Heart right ventricle (tissue), 16 donors: ENCODE measurements at regions not wholly inside any gene's neighbourhood (a gene's known extent, or its start where the extent isn't known, plus 50 kb on each side); places are given as distances from the start of the nearest gene placed in this dataset.

Experiments
- ATAC-seq, 8 donors: fragments of 200-7000 bp; cut with Tn5 transposase; one replicate each; pipeline ENCODE4 v1.9.1; 2020; ENCODE audit warnings: mild to moderate bottlenecking in 8 of 8, moderate library complexity in 8 of 8, moderate number of reproducible peaks in 1 of 8
- DNase-seq, 2 donors: peaks; one replicate each; pipeline ENCODE4 v3.0.0-alpha.2; 2020
- H3K27ac ChIP-seq, 10 donors: fragments of 200-600 bp; sonication (generic) in 2 of 10; one replicate each; pipeline versions ENCODE4 v1.5.0 to v1.8.0; 2020 to 2022; ENCODE audit warnings: mild to moderate bottlenecking in 3 of 10
- H3K27me3 ChIP-seq, 7 donors: fragments of 200-600 bp; one replicate each; pipeline ENCODE4 v1.8.0; 2021 to 2022; ENCODE audit warnings: mild to moderate bottlenecking in 2 of 7
- H3K36me3 ChIP-seq, 9 donors: fragments of 200-600 bp; sonication (generic) in 1 of 9; one replicate each; pipeline versions ENCODE4 v1.5.0 to v1.8.0; 2020 to 2022; ENCODE audit warnings: mild to moderate bottlenecking in 2 of 9
- H3K4me1 ChIP-seq, 9 donors: fragments of 200-600 bp; sonication (generic) in 1 of 9; one replicate each; pipeline versions ENCODE4 v1.5.0 to v1.8.0; 2020 to 2022; ENCODE audit warnings: mild to moderate bottlenecking in 4 of 9
- H3K4me3 ChIP-seq, 10 donors: fragments of 200-600 bp; sonication (generic) in 2 of 10; one replicate each; pipeline versions ENCODE4 v1.5.0 to v1.8.0; 2020 to 2022; ENCODE audit warnings: mild to moderate bottlenecking in 7 of 10, moderate library complexity in 2 of 10
- H3K9me3 ChIP-seq, 11 donors: fragments of 200-600 bp in 10 of 11; sonication (generic) in 2 of 11; one replicate each; pipeline versions ENCODE4 v1.5.0 to v1.8.0; 2013 to 2022; ENCODE audit warnings: mild to moderate bottlenecking in 2 of 11, control low read depth in 1 of 11, moderate library complexity in 1 of 11
- CTCF ChIP-seq, 9 donors: fragments of 200-600 bp; sonication (generic) in 2 of 9; IDR thresholded peaks; one replicate each; pipeline versions ENCODE4 v1.5.0 to v1.8.0; 2021 to 2022; ENCODE audit warnings: antibody characterized with exemption in 9 of 9, mild to moderate bottlenecking in 5 of 9, moderate library complexity in 1 of 9
- WGBS, 2 donors: extraction: QIAGEN DNeasy Blood & Tissue Kit; methylation state at CpG; one replicate each; pipeline ENCODE4 v1.1.7; 2013; ENCODE audit warnings: inconsistent platforms in 1 of 2; 5-methylcytosine and 5-hydroxymethylcytosine counted together
- intact Hi-C, 10 donors: fragments of 100-400 bp; cut with DNase I; formaldehyde crosslinking; loops; one replicate each; pipeline versions ENCODE4 v1.11.1 to v1.14.2; 2022
- donor health status: Arrhythmogenic right ventricular cardiomyopathy.
- donor health status: ischemic (EF 13 %, LVEDD 7.1; RV severe dilation, severe dysfunction).
- donor health status: healthy with polysubstance abuse.
- donor health status: DM: no; HTN: yes; CAD: no.
- donor health status: DM: no; HTN: no; CAD: no.
- donor health status: ischemic (EF 25% LVEDD 6.9; RV normal size, moderate dysfunction).
- donor health status: ischemic (EF 25% LVEDD 5.7; RV mildly dilated, moderate dysfunction).
- donor health status: healthy.
- donor health status: DM: yes; HTN: yes; CAD: no.
- donor health status: Ischemic cardiomyopathy.
- donor health status: ischemic (EF 35%, LVEDD 5.7; RV mildly dilated, moderate dysfunction).
- donor health status: nonischemic (EF 11% LVEDD 7.7; RV severe dilation, severe dysfunction).
- donor health status: DM: yes; HTN: yes; CAD: no.
- donor health status: PGD.
- donor health status: ischemic (EF 29% LVEDD 5.4; RV normal size, mild dysfunction).
- donor health status: nonischemic (EF 23%, LVEDD 6.1; RV moderate dilation, normal function).

DNA sequence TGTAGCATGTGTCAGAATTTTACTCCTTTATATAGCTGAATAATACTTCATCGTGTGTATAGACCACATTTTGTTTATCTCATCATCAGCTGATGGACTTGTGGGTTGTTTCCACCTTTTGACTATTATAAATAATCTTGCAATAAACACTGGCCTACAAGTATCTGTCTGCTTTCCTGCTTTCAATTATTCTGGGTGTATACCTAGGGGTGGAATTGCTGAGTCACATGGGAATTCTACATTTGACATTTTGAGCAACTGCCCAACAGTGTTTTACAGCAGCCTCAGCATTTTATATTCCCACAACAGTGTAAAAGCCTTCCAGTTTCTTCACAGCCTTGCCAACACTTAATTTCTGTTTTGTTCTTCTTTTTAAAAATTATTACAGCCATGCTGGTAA is 200.3 kb upstream of the PRSS1 start:
- no peaks in the 10 kb centered on the region for H3K9me3 ChIP-seq

DNA sequence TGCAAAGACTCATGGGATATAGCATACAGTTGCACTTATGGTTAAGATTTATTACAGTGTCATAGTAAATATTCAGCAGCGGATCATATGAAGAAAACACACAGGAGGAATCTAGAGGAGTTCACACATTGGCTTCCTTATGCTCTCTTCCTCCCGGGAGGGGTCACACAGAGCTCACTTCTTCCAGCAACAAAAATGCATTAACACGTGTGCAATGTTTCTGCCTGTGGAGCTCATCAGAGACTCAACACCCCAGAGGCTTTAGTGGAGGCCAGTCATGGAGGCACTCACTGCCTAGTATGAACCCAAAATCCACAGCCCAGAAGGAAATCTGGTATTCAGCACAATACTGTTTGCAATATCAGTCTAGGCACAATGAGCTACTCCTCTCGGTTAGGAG is 202.8 kb upstream of the PRSS1 start:
- WGBS, 2 donors: 70 to 72% methylated on average over 4 of the region's 4 CpGs
- Histone ChIP-seq H3K36me3 (no peaks in the 10 kb centered on the region), H3K27me3 (peaks cover 0 to 4% (median 0%) of the 10 kb centered on the region in 7 donors), H3K4me3 (no peak overlapping the region), H3K27ac (no peak overlapping the region), H3K4me1 (no peaks in the 10 kb centered on the region), H3K9me3 (no peaks in the 10 kb centered on the region)
- no peak for TF ChIP-seq CTCF (IDR thresholded peaks at IDR 0.05)
- ATAC-seq (no peak), DNase-seq (no peak)
- intact Hi-C loops: no loop called here

More for the DNA sequence above, 200.3 kb upstream of the PRSS1 start:
- DNase-seq (no peak), ATAC-seq (no peak)
- WGBS, 2 donors: 51 to 81% methylated on average over 1 of the region's 1 CpG
- peaks cover 0 to 4% (median 0%) of the 10 kb centered on the region in 7 donors for H3K27me3 ChIP-seq
- H3K4me1 ChIP-seq: peaks cover 0 to under 1% (median 0%) of the 10 kb centered on the region in 9 donors
- H3K27ac ChIP-seq: no peak overlapping the region
- H3K36me3 ChIP-seq: no peaks in the 10 kb centered on the region
- no peak overlapping the region for H3K4me3 ChIP-seq
- TF ChIP-seq CTCF (IDR thresholded peaks at IDR 0.05): no peak
- intact Hi-C loops: no loop called here

GRCh38 chr7:142542942-142543341 is 206.3 kb upstream of the PRSS1 start:
- Histone ChIP-seq H3K27ac (no peak overlapping the region), H3K9me3 (no peaks in the 10 kb centered on the region), H3K27me3 (peaks cover 0 to 4% (median 0%) of the 10 kb centered on the region in 7 donors), H3K4me1 (no peaks in the 10 kb centered on the region), H3K4me3 (no peak overlapping the region), H3K36me3 (no peaks in the 10 kb centered on the region)
- ATAC-seq: no peak
- no peak for DNase-seq
- TF ChIP-seq CTCF (IDR thresholded peaks at IDR 0.05): no peak
- intact Hi-C loops: no loop called here
- 68 to 70% methylated on average over 2 of the region's 2 CpGs for WGBS, 2 donors

DNA sequence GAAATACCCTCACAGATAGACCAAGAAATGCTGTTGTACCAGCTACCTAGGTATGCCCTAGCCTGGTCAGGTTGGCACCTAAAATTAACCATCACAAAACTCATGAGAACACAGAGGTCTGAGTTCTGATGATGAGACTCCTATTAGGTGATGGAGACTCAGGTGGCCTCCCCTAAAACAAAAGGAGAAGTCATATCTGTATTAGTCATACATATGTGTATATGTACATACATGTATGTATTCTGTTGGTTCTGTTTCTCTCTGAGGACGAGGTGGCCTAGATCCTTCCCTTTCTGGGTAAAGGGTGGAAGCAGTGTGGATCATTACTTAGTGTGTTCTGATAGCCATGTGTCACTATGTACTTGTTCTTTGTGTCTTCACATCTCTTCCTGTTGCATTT is 207.2 kb upstream of the PRSS1 start:
- H3K4me1 ChIP-seq: no peaks in the 10 kb centered on the region
- peaks cover 0 to 4% (median 0%) of the 10 kb centered on the region in 7 donors for H3K27me3 ChIP-seq
- H3K9me3 ChIP-seq: no peaks in the 10 kb centered on the region
- intact Hi-C loops: no loop called here
- no peak overlapping the region for H3K27ac ChIP-seq
- 50 to 61% methylated on average over 1 of the region's 1 CpG for WGBS, 2 donors
- no peak overlapping the region for H3K4me3 ChIP-seq
- no peaks in the 10 kb centered on the region for H3K36me3 ChIP-seq
- ATAC-seq (no peak), DNase-seq (no peak)
- no peak for TF ChIP-seq CTCF (IDR thresholded peaks at IDR 0.05)
